HG03571 (cell line): ENCODE measurements at regions not wholly inside any gene's neighbourhood (a gene's known extent, or its start where the extent isn't known, plus 50 kb on each side); places are given as distances from the start of the nearest gene placed in this dataset.

Experiments used
- ATAC-seq: cut with Tn5 transposase; IDR thresholded peaks from one replicate; pipeline ENCODE4 v1.9.1; 2021; ENCODE audit not compliant: unreplicated experiment

DNA sequence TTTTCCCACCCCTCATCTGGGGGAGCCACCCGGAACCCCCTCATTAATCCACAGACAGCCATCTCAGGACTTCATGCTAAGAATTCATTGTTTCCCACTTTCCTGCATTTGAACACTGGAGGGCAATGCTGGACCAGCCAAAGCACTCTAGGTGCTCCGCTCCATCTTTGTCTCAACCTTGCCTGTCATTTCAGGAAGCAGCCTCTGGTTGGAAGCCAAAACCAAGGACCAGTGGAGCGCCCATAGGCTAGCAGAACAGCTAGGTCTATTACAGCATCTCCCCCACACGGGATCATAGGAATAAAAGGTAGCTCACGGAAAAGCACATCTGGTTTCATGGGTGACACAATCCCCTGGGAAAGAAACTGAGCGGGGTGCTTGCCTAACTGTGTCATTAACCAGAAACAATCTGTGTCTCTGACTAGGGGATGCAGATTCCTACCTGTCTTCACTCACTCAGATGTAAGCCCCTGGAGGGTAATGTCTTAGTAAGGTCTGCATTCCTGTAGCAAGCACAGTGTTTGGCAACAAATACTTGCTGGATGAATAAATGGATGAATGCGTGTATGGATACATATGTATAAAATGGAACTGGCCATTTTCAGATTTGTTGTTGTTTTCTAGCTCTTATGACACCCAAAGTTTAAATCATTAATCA lies 197.0 kb downstream of the DAD1 start:
- ATAC-seq: no peak

DNA sequence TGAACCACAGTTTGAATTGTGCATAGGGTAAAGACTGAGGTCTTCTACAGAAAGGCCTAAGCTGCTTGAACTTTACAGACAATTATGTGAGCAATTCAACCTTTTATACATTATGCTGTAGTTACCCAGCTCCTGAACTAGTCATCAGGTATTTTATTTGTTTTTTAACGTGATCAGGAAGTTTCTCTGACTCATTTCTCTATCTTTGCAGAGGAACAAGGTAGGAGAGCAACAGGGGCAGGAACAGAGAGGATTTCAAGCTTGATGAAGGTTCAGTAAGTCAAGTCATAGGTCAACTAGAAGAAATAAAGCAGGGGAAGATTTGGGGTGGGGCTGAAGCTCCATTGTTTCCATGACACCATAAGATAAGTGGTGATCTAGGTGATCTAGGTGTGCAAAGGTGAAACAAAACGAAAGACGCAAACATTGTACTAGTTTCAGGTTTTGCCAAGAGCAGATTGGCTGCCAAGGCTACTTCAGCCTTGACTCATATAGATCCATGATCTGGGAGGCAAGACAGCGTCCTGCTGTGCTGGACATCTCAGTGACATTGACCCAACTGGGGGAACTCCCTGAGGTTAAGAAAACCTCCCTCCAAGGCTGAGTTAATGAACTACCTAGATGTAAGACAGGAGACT lies 198.1 kb downstream of the DAD1 start:
- ATAC-seq: no peak

DNA sequence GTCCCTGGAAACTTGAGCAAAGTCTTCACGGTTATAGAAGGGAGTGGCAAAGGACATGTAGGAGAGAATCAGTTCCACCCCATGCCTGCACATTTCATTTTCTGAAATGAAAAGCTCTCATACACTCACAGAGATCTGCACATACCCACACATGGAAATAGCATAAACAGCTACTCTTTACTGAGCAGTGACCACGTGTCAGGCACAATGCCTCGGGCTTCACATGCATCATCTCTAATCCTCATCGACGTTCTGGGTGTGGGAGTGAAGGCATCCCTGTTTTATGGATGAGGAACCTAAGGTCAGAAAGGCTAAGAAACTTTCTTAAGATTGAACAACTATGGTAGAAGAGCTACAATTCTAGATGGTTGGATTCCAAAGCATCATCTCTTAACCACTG lies 198.8 kb downstream of the DAD1 start:
- no peak for ATAC-seq

DNA sequence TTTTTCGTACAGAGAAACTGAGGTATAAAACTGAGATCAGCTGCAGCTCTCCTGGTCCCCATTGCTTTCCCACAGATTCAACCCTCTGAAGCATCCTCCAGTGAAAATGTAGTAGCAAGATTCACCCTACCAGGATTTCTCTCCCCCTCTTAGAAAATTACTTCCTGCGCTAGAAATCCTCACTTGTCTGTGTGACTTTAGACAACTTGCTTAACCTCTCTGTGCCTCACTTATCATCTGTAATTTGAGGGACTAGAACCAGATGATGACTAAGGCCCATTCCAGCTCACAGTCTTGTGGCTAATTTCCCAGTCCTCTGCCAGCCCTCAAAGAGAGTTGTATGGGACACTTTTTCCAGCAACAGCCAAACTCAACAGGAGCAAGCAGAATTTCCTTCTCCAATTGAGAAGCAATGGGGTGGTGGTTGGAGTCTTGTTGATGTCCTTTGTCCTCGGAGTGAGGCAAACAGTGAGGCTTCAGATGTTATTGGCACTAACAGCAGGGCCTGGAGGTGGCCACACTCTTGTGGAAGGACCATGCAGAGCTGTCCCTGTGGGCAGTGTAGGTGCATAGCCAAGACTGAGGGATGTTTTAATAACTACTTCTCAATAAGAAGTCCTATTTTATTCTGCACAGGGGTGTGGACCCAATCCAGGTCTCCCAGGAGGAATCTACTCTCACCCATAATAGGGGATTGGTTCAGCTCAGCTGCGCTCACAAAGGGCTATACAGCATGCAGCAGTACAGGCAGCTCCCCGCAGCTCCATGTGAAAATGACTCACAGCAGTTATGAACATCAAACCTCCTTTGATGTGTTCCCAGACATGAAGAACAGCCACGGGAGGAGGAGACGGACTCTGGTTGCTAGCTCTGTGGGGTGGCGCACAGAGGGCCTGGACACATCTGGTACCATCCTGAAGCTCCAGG lies 200.1 kb downstream of the DAD1 start:
- ATAC-seq: no peak

DNA sequence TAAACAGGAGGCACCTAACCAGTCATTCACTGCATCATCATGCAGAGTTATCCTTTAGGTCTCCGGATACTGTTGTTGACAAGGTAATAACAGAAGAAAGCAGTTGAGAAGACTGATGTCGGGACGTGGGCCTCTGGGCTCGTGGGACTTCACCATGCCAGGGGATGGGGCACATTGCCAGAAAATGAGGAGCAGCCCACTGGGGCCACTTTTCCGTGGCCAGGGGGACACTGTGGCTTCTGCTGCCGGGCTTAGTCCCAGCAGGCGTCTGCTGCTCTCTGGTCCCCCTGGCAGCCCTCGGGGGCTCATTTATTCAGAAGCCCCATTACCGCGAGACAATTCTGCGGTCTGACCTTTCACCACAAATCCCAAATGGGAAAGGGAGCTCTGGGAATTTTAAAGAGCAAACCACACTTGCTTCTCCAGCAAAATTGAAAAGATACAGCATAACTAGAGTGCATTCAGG lies 201.2 kb downstream of the DAD1 start:
- no peak for ATAC-seq

DNA sequence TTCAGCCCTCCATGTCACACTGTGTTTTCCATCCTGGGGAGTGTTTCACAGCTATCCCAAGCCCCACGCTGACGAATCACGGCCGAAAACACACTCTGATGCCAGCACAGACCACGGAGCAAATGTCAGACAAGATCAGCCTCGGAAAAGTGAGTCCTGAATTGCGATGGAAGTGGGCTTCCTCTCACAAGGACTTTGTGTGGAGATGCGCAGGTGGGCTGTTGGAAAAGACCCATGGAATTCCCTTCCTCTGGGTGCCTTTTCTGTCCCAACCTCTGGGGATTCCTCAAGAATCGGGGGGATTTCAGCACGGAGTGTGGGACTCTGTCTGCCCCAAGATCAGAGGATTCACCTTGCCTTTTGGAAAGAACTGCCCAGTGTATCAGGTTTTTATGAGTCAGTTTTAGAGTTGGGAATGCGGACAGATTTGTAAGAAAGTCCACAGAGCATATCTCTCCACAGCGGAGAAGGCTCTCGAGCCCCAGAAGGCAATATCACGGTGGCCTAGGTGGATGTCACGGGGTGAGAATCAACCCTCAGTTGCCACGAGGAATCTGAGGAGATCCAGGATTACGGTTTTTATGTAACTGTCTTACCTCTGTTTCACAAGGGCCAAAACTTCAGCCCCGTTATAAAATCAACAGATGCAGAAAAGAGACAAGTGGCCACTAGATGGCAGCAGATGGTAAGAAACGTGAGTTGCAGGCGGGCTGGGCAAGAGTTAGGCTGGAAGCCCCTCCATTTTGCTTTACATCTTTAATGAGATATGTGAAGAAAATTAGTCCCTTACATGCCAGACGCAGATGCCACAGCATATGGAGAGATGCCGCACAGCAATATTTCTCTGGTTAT lies 201.9 kb downstream of the DAD1 start:
- no peak for ATAC-seq

DNA sequence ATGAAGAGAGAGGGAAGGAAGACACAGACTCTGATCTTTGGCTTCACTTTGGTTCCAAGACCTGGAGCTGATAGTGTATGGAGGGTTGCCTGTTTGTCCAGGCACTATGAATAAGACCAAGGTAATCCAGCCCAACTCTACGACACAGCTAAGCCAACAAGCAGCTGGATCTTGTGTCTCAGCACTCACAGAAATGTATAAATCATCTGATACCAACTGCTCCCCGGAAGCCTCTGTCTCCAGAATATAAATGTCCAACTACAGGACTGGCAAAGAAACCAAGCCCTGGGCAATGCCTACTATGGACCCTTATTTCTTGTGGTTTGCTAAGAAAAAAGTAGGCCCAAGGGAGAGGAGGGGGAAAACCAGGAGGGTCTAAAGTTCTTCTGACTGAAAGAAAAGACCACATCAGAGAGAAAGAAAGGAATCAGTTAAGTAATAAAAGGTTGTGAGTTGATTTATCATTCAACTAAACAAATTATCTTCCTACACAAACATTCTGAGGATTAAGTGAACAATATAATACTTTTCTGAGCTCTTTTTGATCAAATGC lies 204.0 kb downstream of the DAD1 start:
- ATAC-seq: no peak

DNA sequence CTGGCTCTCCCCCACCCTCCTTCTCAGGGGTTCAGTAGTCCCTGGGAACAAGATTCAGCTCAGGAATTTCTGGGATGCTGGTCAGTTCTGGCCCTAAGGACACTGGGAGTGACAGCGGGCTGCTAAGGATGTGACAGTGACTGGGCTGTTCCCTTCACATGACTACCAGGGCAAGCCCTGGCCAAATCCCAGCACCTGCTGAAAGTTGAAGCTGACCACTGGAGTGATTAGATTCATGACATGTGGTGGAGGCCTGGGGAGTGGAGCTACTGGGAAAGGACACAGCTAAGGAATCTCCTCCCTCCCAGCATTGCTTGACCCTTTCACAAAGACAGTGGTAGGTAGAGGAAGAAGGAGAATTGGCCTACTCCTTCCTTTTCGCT lies 204.9 kb downstream of the DAD1 start:
- ATAC-seq: no peak

DNA sequence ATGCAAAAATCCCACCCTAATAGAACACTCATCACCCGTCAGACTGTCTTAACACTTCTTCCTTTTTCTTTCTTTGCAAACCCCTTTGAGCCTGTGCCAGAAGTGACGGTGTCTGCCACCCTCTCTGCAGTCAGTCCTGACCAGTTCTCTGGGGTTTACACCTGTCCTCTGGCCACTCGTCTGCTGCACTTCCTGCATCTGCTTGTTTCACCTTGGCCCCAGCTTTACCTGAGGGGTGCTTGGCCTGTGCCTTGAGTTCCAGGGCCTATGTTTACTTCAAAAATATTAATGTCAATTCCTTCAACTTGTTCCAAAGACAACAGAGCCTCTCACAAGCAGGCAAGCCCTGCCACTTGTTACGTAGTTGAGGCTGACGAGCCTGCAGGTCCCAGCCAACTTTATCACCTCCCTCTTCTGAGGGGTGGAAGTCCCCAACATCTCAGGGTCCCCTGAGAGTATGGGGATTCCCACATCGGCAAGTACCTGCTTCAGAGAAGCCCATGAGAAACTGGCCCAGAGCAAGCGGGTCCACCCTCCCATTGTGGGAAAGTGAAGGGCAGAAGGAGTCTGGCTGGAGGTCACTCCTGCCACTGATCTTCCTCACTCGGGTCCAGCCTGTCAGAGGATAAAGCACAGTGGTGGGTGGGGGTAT lies 205.4 kb downstream of the DAD1 start:
- ATAC-seq: no peak

DNA sequence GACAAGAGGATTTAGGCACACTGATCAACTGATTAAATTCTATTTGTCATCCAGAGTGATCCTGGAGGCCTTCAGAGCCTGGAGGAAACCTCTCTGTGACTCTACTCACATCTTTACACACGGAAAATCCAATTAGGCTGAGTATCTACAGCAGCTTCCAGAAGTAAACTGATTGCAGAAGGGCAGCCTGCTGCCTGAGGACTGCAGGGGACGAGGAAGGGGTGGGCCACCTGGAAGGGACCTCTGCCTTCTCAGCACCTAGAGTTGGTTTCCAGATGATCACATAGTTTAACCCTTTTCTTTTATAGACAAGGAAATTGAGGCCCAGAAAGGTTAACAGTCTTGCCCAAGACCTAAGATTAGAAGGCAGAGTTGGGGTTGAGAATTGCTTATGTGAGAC lies 206.1 kb downstream of the DAD1 start:
- ATAC-seq: no peak

DNA sequence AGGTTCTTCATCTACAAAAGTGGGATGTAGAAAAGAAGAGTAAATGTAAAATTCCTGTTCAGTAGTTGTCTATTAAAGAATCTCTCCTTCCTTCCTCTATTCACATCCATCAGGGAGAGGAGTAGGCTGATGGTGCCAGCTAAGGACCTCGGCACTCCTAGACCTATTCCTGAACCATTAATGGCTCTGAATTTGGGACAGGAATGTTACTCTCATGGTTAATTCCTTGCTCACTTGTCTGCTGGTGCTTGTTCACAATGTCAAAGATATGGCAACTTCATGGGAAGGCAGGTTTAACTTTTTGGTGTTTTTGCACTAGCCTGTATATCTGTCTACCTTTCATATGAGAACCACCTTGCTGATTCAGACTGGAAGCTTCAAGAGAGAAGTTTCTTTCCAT lies 206.6 kb downstream of the DAD1 start:
- no peak for ATAC-seq

DNA sequence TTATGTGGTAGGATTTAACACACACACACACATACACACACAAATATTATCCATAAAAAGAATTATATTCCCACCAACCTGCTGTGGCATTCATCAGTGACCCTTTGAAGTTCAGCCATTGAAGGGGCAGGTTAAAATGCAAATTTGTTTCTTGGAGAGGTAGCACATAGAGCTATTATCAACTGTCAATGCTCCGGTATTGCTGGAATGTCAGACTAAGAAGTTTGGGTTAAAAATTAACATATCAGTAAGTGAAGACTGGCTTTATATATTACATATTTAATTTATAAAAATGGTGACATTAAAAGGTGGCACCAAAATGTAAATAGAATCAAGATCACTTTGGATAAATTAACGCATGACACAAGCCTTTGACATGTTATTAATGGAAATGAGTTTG lies 207.3 kb downstream of the DAD1 start:
- no peak for ATAC-seq

DNA sequence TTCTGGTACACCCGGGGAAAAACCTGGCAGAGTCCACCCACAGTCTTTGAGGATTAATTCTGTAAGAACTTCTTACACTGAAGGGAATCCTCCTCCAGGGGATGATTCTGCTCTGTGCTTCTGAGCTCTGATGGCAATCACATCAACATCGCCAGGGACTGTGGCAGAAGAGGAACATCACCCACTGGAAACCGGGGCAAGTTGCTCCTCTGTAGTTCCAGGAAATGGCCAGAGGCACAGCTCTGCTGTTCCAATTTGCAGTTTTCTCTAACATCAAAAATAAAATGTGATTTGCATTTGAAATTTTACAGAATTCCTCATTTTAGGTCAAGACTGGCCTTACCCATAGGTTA lies 207.6 kb downstream of the DAD1 start:
- ATAC-seq: no peak

DNA sequence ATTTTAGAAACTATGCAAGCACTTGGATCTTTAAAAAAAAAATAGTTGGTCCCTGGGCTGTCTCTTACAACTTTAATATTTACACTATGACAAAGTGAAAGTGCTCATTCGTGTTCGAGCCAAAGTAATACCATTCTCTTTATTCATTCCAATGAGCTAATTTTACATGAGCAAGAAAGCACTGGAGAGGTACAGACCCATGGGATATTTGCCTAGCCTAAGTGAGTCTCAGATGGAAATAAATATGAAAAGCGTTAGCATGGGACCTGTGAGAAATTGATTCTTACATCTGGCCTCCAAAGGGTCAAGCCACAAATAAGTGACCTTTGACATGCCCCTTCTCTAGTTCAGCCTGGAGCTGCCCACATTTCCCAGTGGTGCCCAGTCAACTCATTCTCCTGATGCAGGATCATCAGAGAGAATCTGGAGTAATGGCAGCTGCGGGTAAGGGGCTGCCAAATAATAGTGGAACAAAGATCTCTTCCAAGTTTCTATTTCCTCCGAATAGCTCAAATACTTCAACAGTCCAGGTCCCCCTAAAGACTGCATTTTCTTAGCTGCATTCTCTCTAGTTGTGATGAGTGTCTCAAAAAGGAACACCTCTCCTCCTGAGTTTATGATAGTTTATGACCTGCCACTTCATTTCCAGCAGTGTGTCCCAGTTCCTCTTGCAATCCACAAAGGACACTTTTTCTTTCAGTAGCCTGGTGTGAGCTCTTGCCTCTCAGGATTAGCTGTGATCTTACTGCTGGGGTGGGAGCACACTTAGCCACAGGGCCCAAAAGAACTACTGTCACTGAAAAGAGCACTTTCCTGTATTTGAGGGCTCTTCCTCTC lies 208.2 kb downstream of the DAD1 start:
- ATAC-seq: no peak

DNA sequence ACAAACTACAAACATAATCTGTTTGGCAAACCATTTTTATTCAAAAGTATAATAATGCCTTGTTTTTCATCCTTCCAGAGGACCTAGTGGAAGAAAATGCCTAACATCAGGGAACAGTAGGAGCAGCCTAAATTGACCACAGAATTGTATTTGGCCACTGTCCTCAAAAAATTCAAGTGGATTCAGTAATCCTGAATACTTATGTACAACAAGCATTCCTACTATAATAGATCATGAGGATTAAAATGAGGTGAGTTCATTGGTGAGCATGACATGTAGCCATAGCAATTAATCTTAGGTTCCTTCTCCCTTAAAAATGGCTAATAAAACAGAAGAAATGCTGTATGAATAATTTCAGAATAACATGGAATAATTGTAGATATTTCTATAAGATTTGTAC lies 209.3 kb downstream of the DAD1 start:
- ATAC-seq: no peak

DNA sequence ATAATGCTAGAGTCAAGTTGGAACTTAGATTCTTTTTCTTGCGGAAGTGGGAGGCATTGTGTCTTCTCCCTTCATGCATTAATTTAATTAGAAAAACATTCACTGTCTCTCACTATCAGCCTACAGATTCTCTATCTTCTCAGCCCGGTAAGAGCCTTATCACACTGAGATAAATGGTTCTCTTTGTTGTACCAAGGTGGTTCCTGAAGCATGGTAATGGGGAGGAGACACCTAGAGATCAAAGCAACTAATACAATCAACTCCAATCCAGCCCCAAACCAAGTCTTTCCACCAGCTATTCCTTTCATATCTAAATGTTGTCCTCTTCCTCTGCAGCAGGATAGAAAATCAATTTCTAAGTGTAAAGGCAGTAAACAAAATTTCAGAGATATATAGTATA lies 210.8 kb downstream of the DAD1 start:
- ATAC-seq: no peak

DNA sequence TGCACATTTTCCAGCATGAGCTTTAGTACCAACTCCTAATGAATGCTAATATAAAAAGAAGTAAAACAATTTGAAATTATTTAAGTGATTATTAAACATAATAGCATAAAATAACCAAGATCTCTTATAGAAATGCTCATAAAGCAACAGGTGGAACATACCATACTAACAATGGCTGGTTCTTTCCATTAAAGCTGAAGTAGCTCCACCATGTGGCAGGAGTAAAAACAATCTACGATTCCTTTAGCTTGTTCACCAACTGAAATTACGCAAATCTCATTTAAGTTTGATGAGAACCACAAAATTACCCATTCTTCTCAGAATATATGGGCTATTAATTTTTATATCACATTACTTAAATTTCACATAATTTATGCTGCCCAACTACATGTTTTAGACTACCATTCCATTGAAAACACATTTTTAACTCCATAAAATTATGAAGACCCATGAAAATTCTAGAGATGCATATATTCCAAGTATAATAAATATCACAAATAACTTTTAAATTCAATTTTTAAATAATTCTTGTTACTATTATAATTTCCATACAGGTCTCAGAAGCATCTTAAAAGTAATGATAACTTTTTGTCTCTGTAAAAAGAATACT lies 213.6 kb downstream of the DAD1 start:
- no peak for ATAC-seq

DNA sequence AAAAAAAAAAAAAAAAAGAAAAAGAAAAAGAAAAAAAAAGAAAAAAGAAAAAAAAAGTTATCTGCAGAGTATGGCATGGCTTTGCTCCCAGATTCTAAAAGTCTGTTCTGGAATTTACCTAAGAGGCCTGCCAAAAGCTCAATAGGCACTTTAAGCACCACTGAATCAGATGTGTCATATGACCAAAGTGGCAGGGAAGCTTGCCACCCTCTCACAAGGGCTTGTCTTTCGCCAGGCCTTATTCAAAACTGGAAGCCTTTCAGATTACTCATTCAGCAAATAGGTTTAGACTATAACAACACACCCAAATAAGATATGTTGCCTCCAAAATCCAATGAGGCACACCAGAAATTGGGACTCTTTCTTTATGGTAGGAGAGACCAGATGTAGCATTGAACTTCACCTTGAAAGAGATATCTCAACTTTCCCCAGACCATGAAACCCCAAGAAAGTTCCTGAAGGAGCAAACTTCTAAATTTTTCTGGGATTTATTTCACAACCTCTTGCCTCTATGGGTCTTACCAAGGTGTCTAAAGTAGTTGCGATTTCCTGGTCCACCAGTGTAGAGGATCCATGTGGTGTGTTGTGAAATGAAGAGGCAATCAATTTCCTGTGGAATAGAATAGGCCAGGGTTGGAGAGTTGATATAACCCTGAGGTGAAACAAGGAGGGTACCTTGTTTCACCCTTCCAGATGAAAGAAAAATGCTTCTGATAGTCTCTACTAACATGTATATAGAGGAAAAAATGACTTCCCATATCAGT lies 218.8 kb downstream of the DAD1 start:
- no peak for ATAC-seq
